ENCODE measurements at regions not wholly inside any gene's neighbourhood (a gene's known extent, or its start where the extent isn't known, plus 50 kb on each side); places are given as distances from the start of the nearest gene placed in this dataset.

DNA sequence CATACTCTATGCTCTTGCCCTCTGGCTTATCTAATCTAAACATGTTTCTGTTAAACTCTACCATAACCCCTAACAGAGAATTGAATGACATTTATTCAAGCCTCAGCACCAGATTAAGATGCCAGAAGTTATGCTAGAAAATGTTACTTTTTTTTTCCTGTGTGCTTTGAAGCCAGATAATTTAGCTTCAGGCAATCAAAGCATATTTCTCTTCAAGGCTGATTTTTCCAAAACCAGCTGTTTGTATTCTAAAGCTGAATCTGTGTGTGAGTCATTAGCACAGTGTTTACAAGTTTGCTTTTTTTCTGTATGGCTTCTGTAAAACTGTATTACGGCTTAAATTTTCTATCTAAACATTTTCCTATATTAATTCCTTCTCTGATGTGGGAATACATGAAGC, 326.1 kb downstream of the FSCB start:
- TF ChIP-seq POLR2A (IDR thresholded peaks at IDR 0.05) (no peak), POLR2AphosphoS5 (IDR thresholded peaks at IDR 0.05) (no peak), EP300 (IDR thresholded peaks at IDR 0.05) (no peak)
- TF ChIP-seq, protein P1, sequence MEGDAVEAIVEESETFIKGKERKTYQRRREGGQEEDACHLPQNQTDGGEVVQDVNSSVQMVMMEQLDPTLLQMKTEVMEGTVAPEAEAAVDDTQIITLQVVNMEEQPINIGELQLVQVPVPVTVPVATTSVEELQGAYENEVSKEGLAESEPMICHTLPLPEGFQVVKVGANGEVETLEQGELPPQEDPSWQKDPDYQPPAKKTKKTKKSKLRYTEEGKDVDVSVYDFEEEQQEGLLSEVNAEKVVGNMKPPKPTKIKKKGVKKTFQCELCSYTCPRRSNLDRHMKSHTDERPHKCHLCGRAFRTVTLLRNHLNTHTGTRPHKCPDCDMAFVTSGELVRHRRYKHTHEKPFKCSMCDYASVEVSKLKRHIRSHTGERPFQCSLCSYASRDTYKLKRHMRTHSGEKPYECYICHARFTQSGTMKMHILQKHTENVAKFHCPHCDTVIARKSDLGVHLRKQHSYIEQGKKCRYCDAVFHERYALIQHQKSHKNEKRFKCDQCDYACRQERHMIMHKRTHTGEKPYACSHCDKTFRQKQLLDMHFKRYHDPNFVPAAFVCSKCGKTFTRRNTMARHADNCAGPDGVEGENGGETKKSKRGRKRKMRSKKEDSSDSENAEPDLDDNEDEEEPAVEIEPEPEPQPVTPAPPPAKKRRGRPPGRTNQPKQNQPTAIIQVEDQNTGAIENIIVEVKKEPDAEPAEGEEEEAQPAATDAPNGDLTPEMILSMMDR (IDR thresholded peaks at IDR 0.05): no peak

Measured in gastroesophageal sphincter (tissue), 3 donors.